NT2/D1 (cell line): ENCODE measurements at regions not wholly inside any gene's neighbourhood (a gene's known extent, or its start where the extent isn't known, plus 50 kb on each side); places are given as distances from the start of the nearest gene placed in this dataset.

Source experiments
- SUZ12 ChIP-seq: IDR thresholded peaks from 2 replicates; pipeline ENCODE4 v1.6.1; 2011; ENCODE audit not compliant: insufficient read length, insufficient read depth; ENCODE audit errors: extremely low read depth
- YY1 ChIP-seq: IDR thresholded peaks from 2 replicates; pipeline ENCODE4 v1.6.1; 2011; ENCODE audit not compliant: insufficient read length, insufficient read depth

- TF ChIP-seq SUZ12: no peak
- no peak for TF ChIP-seq YY1
Observed at GRCh38 chr20:56094228-56094627, 88.9 kb upstream of the CBLN4 start.
